Caco-2 (cell line): ENCODE measurements at regions not wholly inside any gene's neighbourhood (a gene's known extent, or its start where the extent isn't known, plus 50 kb on each side); places are given as distances from the start of the nearest gene placed in this dataset.

Experiments
- BruUV-seq: library from RNA; stranded (reverse); fragments of 400-500 nt; replicated peaks from 2 replicates; lab custom pipeline; 2021; lab: Mats Ljungman, UMichigan
- CTCF ChIA-PET: fragments of 300-600 bp; sonication (Branson Sonifier 250); formaldehyde crosslinking; loops from one replicate; lab custom pipeline; 2022; ENCODE audit warnings: antibody characterized with exemption; lab: Charles Lee
- POLR2A ChIA-PET: fragments of 300-600 bp; sonication (Branson Sonifier 250); formaldehyde crosslinking; loops from one replicate; lab custom pipeline; 2022; ENCODE audit warnings: antibody characterized with exemption; lab: Charles Lee
- DNase-seq, 2 experiments: peaks; one replicate each; pipeline versions ENCODE4 v3.0.0 to v3.0.0-alpha.2; 2020 to 2022
- H3K27me3 ChIP-seq: replicated peaks from 2 replicates; pipeline ENCODE4 v1.6.0; 2011; ENCODE audit warnings: low read length; ENCODE audit not compliant: control insufficient read depth, insufficient read depth
- H3K36me3 ChIP-seq: 2 replicates; pipeline ENCODE4 v1.5.1; 2011; ENCODE audit warnings: low read length; ENCODE audit not compliant: control insufficient read depth, insufficient read depth
- H3K4me1 ChIP-seq: fragments of 250-450 bp; sonication (Bioruptor Pico); 2 replicates; pipeline ENCODE4 v1.5.1; 2020; ENCODE audit warnings: mild to moderate bottlenecking
- H3K4me3 ChIP-seq: 2 replicates; pipeline ENCODE4 v1.5.1; 2011; ENCODE audit warnings: low read depth, mild to moderate bottlenecking, control low read depth, low read length
- H3K9me3 ChIP-seq: fragments of 250-450 bp; sonication (Bioruptor Pico); 2 replicates; pipeline ENCODE4 v1.5.1; 2020; ENCODE audit warnings: mild to moderate bottlenecking, moderate library complexity
- H3K27ac Mint-ChIP-seq: one replicate; pipeline ENCODE4 v1.8.0; 2022; ENCODE audit warnings: mixed read lengths; ENCODE audit not compliant: unreplicated experiment
- H3K27me3 Mint-ChIP-seq: one replicate; pipeline ENCODE4 v1.8.0; 2022; ENCODE audit warnings: mixed read lengths; ENCODE audit not compliant: insufficient read depth, unreplicated experiment
- H3K36me3 Mint-ChIP-seq: one replicate; pipeline ENCODE4 v1.8.0; 2022; ENCODE audit warnings: mild to moderate bottlenecking, mixed read lengths; ENCODE audit not compliant: insufficient read depth, unreplicated experiment
- H3K4me1 Mint-ChIP-seq: one replicate; pipeline ENCODE4 v1.8.0; 2022; ENCODE audit warnings: low read depth, mixed read lengths; ENCODE audit not compliant: unreplicated experiment
- H3K4me3 Mint-ChIP-seq: one replicate; pipeline ENCODE4 v1.8.0; 2022; ENCODE audit warnings: mild to moderate bottlenecking, moderate library complexity, mixed read lengths; ENCODE audit not compliant: unreplicated experiment
- H3K9me3 Mint-ChIP-seq: one replicate; pipeline ENCODE4 v1.8.0; 2022; ENCODE audit warnings: mixed read lengths; ENCODE audit not compliant: unreplicated experiment
- CTCF ChIP-seq, 2 experiments: fragments of 200-600 bp in 1 of 2; IDR thresholded peaks; 1 replicate in 1 of 2; 2 replicates in 1 of 2; pipeline versions ENCODE4 v1.5.1 to v1.8.0; 2011 to 2022; ENCODE audit warnings: antibody characterized with exemption in 1 of 2, control low read depth in 1 of 2, inconsistent platforms in 1 of 2, low read depth in 1 of 2, low read length in 1 of 2, mild to moderate bottlenecking in 1 of 2, moderate library complexity in 1 of 2; ENCODE audit not compliant: insufficient read depth in 1 of 2, severe bottlenecking in 1 of 2, unreplicated experiment in 1 of 2
- intact Hi-C: fragments of 100-400 bp; cut with micrococcal nuclease; formaldehyde crosslinking; loops from one replicate; pipeline ENCODE4 v1.10.0; 2022; ENCODE audit not compliant: unreplicated experiment

GRCh38 chrX:776061-776460, 145.5 kb downstream of the SHOX start:
- DNase-seq: no peak
- no peaks in the 10 kb centered on the region for H3K27me3 ChIP-seq
- no peaks in the 10 kb centered on the region for H3K27me3 Mint-ChIP-seq
- H3K4me3 Mint-ChIP-seq: no peak overlapping the region
- no peaks in the 10 kb centered on the region for H3K4me1 Mint-ChIP-seq
- 0 out of 2 replicates have a peak, but pooled peaks cover 2% of the 10 kb centered on the region for H3K9me3 ChIP-seq
- intact Hi-C loops: no loop called here
- ChIA-PET POLR2A (no interaction called here), CTCF (no interaction called here)
- H3K36me3 Mint-ChIP-seq: no peaks in the 10 kb centered on the region
- no peaks in the 10 kb centered on the region; the same call in 1 of the 2 replicates for H3K4me1 ChIP-seq
- H3K9me3 Mint-ChIP-seq: peaks cover 56% of the 10 kb centered on the region
- no peak for TF ChIP-seq CTCF (IDR thresholded peaks at IDR 0.05; ENCODE audit: insufficient read depth in 1 of 2, low read depth in 1 of 2, low read length in 1 of 2, severe bottlenecking in 1 of 2, unreplicated experiment in 1 of 2)
- no TSS peak for BruUV-seq
- H3K27ac Mint-ChIP-seq: no peak overlapping the region
- no peaks in the 10 kb centered on the region for H3K36me3 ChIP-seq
- H3K4me3 ChIP-seq: no peak overlapping the region

GRCh38 chrX:774536-774935, 143.9 kb downstream of the SHOX start:
- Histone ChIP-seq H3K9me3 (peaks cover 2% of the 10 kb centered on the region; the same call in 1 of the 2 replicates), H3K27me3 (no peaks in the 10 kb centered on the region), H3K36me3 (no peaks in the 10 kb centered on the region), H3K4me1 (no peaks in the 10 kb centered on the region; the same call in 1 of the 2 replicates), H3K4me3 (no peak overlapping the region)
- Mint-ChIP-seq H3K4me3 (no peak overlapping the region), H3K27ac (no peak overlapping the region), H3K36me3 (no peaks in the 10 kb centered on the region), H3K9me3 (peaks cover 56% of the 10 kb centered on the region), H3K4me1 (no peaks in the 10 kb centered on the region), H3K27me3 (no peaks in the 10 kb centered on the region)
- no peak for TF ChIP-seq CTCF (IDR thresholded peaks at IDR 0.05; ENCODE audit: insufficient read depth in 1 of 2, low read depth in 1 of 2, low read length in 1 of 2, severe bottlenecking in 1 of 2, unreplicated experiment in 1 of 2)
- no peak for DNase-seq
- no TSS peak for BruUV-seq
- ChIA-PET POLR2A (no interaction called here), CTCF (no interaction called here)
- intact Hi-C loops: no loop called here

- Mint-ChIP-seq H3K27me3 (no peaks in the 10 kb centered on the region), H3K36me3 (no peaks in the 10 kb centered on the region), H3K4me1 (no peaks in the 10 kb centered on the region), H3K27ac (no peak overlapping the region), H3K4me3 (no peak overlapping the region), H3K9me3 (peaks cover 45% of the 10 kb centered on the region)
- no peak for TF ChIP-seq CTCF (IDR thresholded peaks at IDR 0.05; ENCODE audit: insufficient read depth in 1 of 2, low read depth in 1 of 2, low read length in 1 of 2, severe bottlenecking in 1 of 2, unreplicated experiment in 1 of 2)
- CTCF ChIA-PET: no interaction called here
- H3K9me3 ChIP-seq: peaks cover 2% of the 10 kb centered on the region; the same call in 1 of the 2 replicates
- DNase-seq: no peak
- H3K36me3 ChIP-seq: no peaks in the 10 kb centered on the region
- intact Hi-C loops: no loop called here
- H3K4me1 ChIP-seq: no peaks in the 10 kb centered on the region; the same call in 1 of the 2 replicates
- no TSS peak for BruUV-seq
- no peak overlapping the region for H3K4me3 ChIP-seq
- no peaks in the 10 kb centered on the region for H3K27me3 ChIP-seq
- POLR2A ChIA-PET: no interaction called here
Measured at GRCh38 chrX:773292-774025, 142.9 kb downstream of the SHOX start.
